ENCODE measurements at regions not wholly inside any gene's neighbourhood (a gene's known extent, or its start where the extent isn't known, plus 50 kb on each side); places are given as distances from the start of the nearest gene placed in this dataset.
"Not testable (repeated sequence)": the region's sequence is repeated elsewhere in the genome, so short reads cannot be mapped to it uniquely, and the experiment has no call there.

DNA sequence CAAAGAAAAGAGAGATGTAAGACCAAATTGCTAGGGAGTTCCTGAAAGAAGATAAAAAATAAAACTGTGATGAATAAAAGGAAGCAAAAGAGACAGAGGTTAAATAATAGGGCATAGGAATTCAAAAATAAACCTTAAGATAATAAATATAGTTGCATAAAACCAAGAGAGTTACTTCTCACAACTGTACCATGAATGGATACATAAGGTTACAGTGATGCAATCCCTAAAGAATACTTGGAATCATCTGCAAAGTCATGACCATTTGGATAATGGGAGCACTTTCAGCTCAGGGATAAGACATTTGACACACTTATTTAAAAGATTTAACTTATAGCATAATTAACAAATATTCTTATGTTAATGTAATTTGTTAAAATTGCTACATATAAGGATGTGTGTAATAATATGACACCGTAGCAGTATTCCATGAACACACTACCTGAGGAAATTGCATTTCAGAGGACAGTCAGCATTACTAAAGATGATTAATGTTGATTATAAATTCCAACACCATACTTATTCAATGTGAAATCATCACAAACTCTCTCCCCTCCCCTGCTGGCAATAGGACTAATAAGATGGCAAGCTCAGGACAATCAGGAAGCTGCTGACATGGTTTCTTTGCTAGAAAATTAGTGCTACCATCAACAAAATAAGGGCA, 202.1 kb upstream of the AKR1E2 start:
- H3K4me3 ChIP-seq (ENCODE audit: low read length), result no peak overlapping the region
- no peaks in the 10 kb centered on the region for H3K4me1 ChIP-seq (ENCODE audit: insufficient read depth, low read length)
- no peak overlapping the region for H3K9ac ChIP-seq (ENCODE audit: low read depth, low read length)
- no peak overlapping the region for H3K27ac ChIP-seq (ENCODE audit: low read length)
- H3K27me3 ChIP-seq (ENCODE audit: insufficient read depth, low read length), result no peaks in the 10 kb centered on the region
- H3K36me3 ChIP-seq (ENCODE audit: insufficient read depth, low read depth, low read length), result no peaks in the 10 kb centered on the region
- peaks cover 4% of the 10 kb centered on the region; the same call in 1 of the 2 replicates for H3K9me3 ChIP-seq (ENCODE audit: insufficient read depth, low read depth, low read length)

GRCh38 chr10:4623200-4623599, 202.8 kb upstream of the AKR1E2 start:
- H3K27ac ChIP-seq (ENCODE audit: low read length), result no peak overlapping the region

DNA sequence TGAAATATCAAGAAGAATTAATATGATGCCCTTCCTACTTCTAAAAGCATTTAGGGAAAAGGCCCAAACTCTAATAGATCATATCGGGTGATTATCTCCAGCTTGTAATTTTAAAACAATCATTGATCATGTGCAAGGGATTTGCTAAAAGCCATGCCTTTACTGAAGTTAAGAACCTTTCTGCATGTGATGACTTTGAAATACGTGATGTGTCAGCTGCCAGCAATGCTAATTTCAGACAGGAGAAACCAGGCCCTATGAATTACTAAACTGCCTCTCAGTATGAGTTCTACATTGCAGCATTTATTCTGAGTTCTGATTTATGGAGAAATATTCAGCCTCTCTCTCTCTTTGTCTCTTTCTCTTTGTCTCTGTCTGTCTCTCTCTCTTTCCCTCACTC, 203.6 kb upstream of the AKR1E2 start:
- Histone ChIP-seq H3K36me3 (ENCODE audit: insufficient read depth, low read depth, low read length) (no peaks in the 10 kb centered on the region), H3K9me3 (ENCODE audit: insufficient read depth, low read depth, low read length) (no peaks in the 10 kb centered on the region; the same call in 1 of the 2 replicates), H3K4me3 (ENCODE audit: low read length) (no peak overlapping the region), H3K27ac (ENCODE audit: low read length) (no peak overlapping the region), H3K9ac (ENCODE audit: low read depth, low read length) (no peak overlapping the region), H3K27me3 (ENCODE audit: insufficient read depth, low read length) (no peaks in the 10 kb centered on the region), H3K4me1 (ENCODE audit: insufficient read depth, low read length) (no peaks in the 10 kb centered on the region)

More at GRCh38 chr10:4623200-4623599, 202.8 kb upstream of the AKR1E2 start:
- H3K27me3 ChIP-seq (ENCODE audit: insufficient read depth, low read length), result no peaks in the 10 kb centered on the region
- H3K4me3 ChIP-seq (ENCODE audit: low read length), result no peak overlapping the region
- no peaks in the 10 kb centered on the region for H3K4me1 ChIP-seq (ENCODE audit: insufficient read depth, low read length)
- no peaks in the 10 kb centered on the region for H3K36me3 ChIP-seq (ENCODE audit: insufficient read depth, low read depth, low read length)
- H3K9me3 ChIP-seq (ENCODE audit: insufficient read depth, low read depth, low read length), result peaks cover 4% of the 10 kb centered on the region; the same call in 1 of the 2 replicates
- H3K9ac ChIP-seq (ENCODE audit: low read depth, low read length), result no peak overlapping the region

DNA sequence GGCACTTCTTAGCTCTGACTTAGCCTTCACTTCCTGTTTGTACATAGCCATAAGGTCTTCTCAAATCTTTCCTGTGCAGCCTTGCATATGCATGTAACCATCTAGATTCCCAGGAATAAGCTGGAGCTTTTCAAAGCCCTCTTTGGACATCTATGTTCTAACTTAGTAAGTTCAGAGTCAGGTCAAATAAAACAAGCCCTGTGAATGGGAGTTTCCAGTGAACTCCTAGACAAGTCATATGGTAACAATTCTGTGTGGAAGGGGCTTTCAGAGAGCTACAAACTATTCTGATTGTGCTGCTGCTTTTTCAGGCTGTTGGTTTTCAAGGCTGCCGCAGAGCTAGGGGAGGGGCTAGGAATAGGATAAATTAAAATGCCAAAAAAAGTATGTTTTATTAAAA, 208.4 kb upstream of the AKR1E2 start:
- no peaks in the 10 kb centered on the region for H3K4me1 ChIP-seq (ENCODE audit: insufficient read depth, low read length)

DNA sequence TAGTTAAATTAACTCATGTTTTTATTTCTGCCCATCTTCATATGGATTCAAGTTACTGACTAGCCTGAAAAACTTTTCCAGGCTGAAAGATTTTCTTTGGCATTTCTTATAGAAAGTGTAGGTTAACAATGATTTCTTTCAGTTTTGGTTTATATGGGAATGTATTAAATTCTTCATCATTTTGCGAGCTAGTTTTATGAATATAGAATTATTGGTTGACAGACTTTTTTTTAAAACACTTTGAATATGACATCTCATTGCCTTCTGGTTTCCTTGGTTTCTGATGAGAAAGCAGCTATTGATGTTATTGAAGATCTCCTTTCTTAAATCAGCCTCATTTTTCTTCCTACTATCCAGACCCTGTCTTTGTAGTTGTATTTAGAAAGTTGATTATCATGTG, 211.0 kb upstream of the AKR1E2 start:
- no peak overlapping the region for H3K4me3 ChIP-seq (ENCODE audit: low read length)
- no peak overlapping the region for H3K27ac ChIP-seq (ENCODE audit: low read length)
- H3K9ac ChIP-seq (ENCODE audit: low read depth, low read length), result no peak overlapping the region
- no peaks in the 10 kb centered on the region for H3K4me1 ChIP-seq (ENCODE audit: insufficient read depth, low read length)
- H3K9me3 ChIP-seq (ENCODE audit: insufficient read depth, low read depth, low read length), result no peaks in the 10 kb centered on the region; the same call in 1 of the 2 replicates
- H3K27me3 ChIP-seq (ENCODE audit: insufficient read depth, low read length), result no peaks in the 10 kb centered on the region
- no peaks in the 10 kb centered on the region for H3K36me3 ChIP-seq (ENCODE audit: insufficient read depth, low read depth, low read length)

More for the DNA sequence above, 208.4 kb upstream of the AKR1E2 start:
- Histone ChIP-seq H3K27me3 (ENCODE audit: insufficient read depth, low read length) (no peaks in the 10 kb centered on the region), H3K27ac (ENCODE audit: low read length) (no peak overlapping the region), H3K36me3 (ENCODE audit: insufficient read depth, low read depth, low read length) (no peaks in the 10 kb centered on the region), H3K4me3 (ENCODE audit: low read length) (no peak overlapping the region), H3K9me3 (ENCODE audit: insufficient read depth, low read depth, low read length) (no peaks in the 10 kb centered on the region; the same call in 1 of the 2 replicates), H3K9ac (ENCODE audit: low read depth, low read length) (no peak overlapping the region)

GRCh38 chr10:4609251-4609650, 216.8 kb upstream of the AKR1E2 start:
- Histone ChIP-seq H3K9ac (ENCODE audit: low read depth, low read length) (no peak overlapping the region), H3K4me3 (ENCODE audit: low read length) (no peak overlapping the region), H3K4me1 (ENCODE audit: insufficient read depth, low read length) (no peaks in the 10 kb centered on the region), H3K27ac (ENCODE audit: low read length) (no peak overlapping the region), H3K27me3 (ENCODE audit: insufficient read depth, low read length) (no peaks in the 10 kb centered on the region), H3K36me3 (ENCODE audit: insufficient read depth, low read depth, low read length) (no peaks in the 10 kb centered on the region), H3K9me3 (ENCODE audit: insufficient read depth, low read depth, low read length) (no peaks in the 10 kb centered on the region)

DNA sequence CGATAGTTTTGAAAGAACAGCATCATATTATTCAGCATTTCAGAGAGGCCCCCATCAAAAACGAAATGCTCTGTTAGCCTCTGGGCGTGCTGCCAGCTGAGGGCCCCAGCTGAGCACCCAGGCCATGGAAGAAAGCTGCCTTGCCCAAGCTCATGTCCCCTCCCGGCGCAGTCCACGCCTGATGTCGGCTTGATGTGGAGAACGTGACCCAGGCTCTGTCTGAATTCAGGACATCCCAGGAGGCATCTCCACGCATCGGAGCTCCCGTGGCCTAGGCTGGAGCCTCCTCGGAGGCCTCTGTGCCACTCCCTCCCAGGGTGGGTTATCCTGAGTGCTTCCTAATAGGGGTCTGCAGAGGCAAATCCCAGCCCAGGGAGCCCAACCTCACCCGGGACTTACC, 218.3 kb upstream of the AKR1E2 start:
- no peak overlapping the region for H3K4me3 ChIP-seq (ENCODE audit: low read length)
- no peaks in the 10 kb centered on the region for H3K4me1 ChIP-seq (ENCODE audit: insufficient read depth, low read length)
- no peaks in the 10 kb centered on the region for H3K36me3 ChIP-seq (ENCODE audit: insufficient read depth, low read depth, low read length)
- H3K27ac ChIP-seq (ENCODE audit: low read length), result no peak overlapping the region
- no peak overlapping the region for H3K9ac ChIP-seq (ENCODE audit: low read depth, low read length)
- H3K9me3 ChIP-seq (ENCODE audit: insufficient read depth, low read depth, low read length), result no peaks in the 10 kb centered on the region
- no peaks in the 10 kb centered on the region for H3K27me3 ChIP-seq (ENCODE audit: insufficient read depth, low read length)

DNA sequence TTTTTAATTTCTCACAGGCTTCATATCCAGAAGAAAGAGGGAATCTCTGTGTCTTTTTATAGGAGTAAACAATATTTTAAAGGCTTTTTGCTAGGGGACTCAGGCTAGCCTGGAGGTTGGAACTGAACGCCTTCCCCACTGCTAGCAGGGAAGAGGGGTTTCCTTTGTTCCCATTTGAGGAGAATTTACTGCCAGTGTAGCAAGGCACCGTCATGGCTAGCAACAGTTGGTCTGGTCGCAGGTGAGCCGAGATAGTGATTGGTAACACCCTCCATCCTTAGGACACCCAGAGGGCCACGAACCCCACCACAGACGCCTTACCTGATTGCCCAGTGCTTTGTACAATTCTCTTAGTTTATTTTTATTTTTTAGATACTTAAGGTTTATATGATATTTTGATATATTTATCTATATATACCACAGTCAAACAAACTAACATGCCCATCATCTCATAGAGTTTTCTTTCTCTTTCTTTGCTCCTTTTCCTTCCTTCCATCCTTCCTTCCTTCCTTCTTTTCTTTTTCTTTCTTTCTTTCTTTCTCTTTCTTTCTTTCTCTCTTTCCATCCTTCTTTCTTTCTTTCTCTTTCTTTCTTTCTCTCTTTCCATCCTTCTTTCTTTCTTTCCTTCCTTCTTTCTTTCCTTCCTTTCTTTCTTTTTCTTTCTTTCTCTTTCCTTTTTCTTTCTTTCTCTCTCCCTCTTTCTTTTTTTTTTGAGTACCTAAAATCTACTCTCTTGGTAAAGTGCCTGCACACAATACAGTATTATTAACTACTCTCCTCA, 219.0 kb upstream of the AKR1E2 start:
- no peaks in the 10 kb centered on the region for H3K4me1 ChIP-seq (ENCODE audit: insufficient read depth, low read length)

GRCh38 chr10:4602764-4603491, 223.1 kb upstream of the AKR1E2 start:
- no peak overlapping the region for H3K4me3 ChIP-seq (ENCODE audit: low read length)
- H3K9ac ChIP-seq (ENCODE audit: low read depth, low read length), result no peak overlapping the region
- H3K27me3 ChIP-seq (ENCODE audit: insufficient read depth, low read length), result no peaks in the 10 kb centered on the region
- no peaks in the 10 kb centered on the region for H3K36me3 ChIP-seq (ENCODE audit: insufficient read depth, low read depth, low read length)
- H3K9me3 ChIP-seq (ENCODE audit: insufficient read depth, low read depth, low read length), result peaks cover 5% of the 10 kb centered on the region; the same call in 1 of the 2 replicates
- H3K27ac ChIP-seq (ENCODE audit: low read length), result no peak overlapping the region
- no peaks in the 10 kb centered on the region for H3K4me1 ChIP-seq (ENCODE audit: insufficient read depth, low read length)

More for the DNA sequence above, 219.0 kb upstream of the AKR1E2 start:
- H3K27ac ChIP-seq (ENCODE audit: low read length), result no peak overlapping the region
- H3K4me3 ChIP-seq (ENCODE audit: low read length), result no peak overlapping the region
- no peak overlapping the region for H3K9ac ChIP-seq (ENCODE audit: low read depth, low read length)
- H3K27me3 ChIP-seq (ENCODE audit: insufficient read depth, low read length), result no peaks in the 10 kb centered on the region
- H3K36me3 ChIP-seq (ENCODE audit: insufficient read depth, low read depth, low read length), result no peaks in the 10 kb centered on the region
- H3K9me3 ChIP-seq (ENCODE audit: insufficient read depth, low read depth, low read length), result no peaks in the 10 kb centered on the region

DNA sequence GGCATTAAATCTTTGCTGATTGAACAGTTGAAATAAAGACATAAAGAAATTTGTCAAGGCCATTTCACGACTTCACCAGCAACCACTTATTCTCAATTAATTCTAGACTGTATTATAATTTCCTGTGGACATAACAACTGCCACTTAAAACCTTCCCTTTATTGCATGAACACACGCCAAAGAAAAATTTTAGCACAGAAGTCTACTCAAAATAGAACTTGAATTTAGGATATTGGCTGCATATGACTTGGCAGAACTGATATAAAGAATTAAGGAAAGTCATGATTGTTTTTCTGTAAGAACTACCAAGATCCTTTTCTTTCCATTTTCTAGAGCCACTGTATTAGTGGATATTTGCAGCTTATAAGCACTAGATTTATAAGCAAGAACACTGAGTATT, 226.5 kb upstream of the AKR1E2 start:
- no peak overlapping the region for H3K9ac ChIP-seq (ENCODE audit: low read depth, low read length)
- no peaks in the 10 kb centered on the region for H3K36me3 ChIP-seq (ENCODE audit: insufficient read depth, low read depth, low read length)
- peaks cover 5% of the 10 kb centered on the region; the same call in 1 of the 2 replicates for H3K9me3 ChIP-seq (ENCODE audit: insufficient read depth, low read depth, low read length)
- no peak overlapping the region for H3K27ac ChIP-seq (ENCODE audit: low read length)
- no peak overlapping the region for H3K4me3 ChIP-seq (ENCODE audit: low read length)
- H3K27me3 ChIP-seq (ENCODE audit: insufficient read depth, low read length), result no peaks in the 10 kb centered on the region
- no peaks in the 10 kb centered on the region for H3K4me1 ChIP-seq (ENCODE audit: insufficient read depth, low read length)

DNA sequence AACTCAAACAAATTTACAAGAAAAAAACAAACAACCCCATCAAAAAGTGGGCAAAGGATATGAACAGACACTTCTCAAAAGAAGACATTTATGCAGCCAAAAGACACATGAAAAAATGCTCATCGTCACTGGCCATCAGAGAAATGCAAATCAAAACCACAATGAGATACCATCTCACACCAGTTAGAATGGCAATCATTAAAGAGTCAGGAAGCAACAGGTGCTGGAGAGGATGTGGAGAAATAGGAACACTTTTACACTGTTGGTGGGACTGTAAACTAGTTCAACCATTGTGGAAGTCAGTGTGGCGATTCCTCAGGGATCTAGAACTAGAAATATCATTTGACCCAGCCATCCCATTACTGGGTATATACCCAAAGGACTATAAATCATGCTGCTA, 228.1 kb upstream of the AKR1E2 start:
- H3K9me3 ChIP-seq (ENCODE audit: insufficient read depth, low read depth, low read length); H3K36me3 ChIP-seq (ENCODE audit: insufficient read depth, low read depth, low read length); H3K4me1 ChIP-seq (ENCODE audit: insufficient read depth, low read length); H3K27ac ChIP-seq (ENCODE audit: low read length); H3K4me3 ChIP-seq (ENCODE audit: low read length); H3K27me3 ChIP-seq (ENCODE audit: insufficient read depth, low read length); H3K9ac ChIP-seq (ENCODE audit: low read depth, low read length): not testable (repeated sequence)
